ENCODE measurements at regions not wholly inside any gene's neighbourhood (a gene's known extent, or its start where the extent isn't known, plus 50 kb on each side); places are given as distances from the start of the nearest gene placed in this dataset.

- no peak for TF ChIP-seq CTCF (IDR thresholded peaks at IDR 0.05)
- TF ChIP-seq POLR2A (IDR thresholded peaks at IDR 0.05) = no peak
Observed at GRCh38 chr13:53338760-53339159, 310.1 kb downstream of the OLFM4 start.
